MCF 10A (cell line): ENCODE measurements at regions not wholly inside any gene's neighbourhood (a gene's known extent, or its start where the extent isn't known, plus 50 kb on each side); places are given as distances from the start of the nearest gene placed in this dataset.

Experiments
- BruUV-seq: library from RNA; stranded (reverse); fragments of 400-500 nt; replicated peaks from 2 replicates; lab custom pipeline; 2021; lab: Mats Ljungman, UMichigan
- CTCF ChIA-PET: fragments of 300-600 bp; sonication (Branson Sonifier 250); formaldehyde crosslinking; extraction: SDS; loops from one replicate; lab custom pipeline; 2021; ENCODE audit warnings: antibody characterized with exemption, inconsistent platforms; lab: Yijun Ruan, JAX
- POLR2A ChIA-PET: fragments of 300-600, 350-650 bp; sonication (Branson Sonifier 250); formaldehyde crosslinking; extraction: SDS; loops from one replicate; lab custom pipeline; 2020; ENCODE audit warnings: antibody characterized with exemption, inconsistent platforms; lab: Yijun Ruan, JAX
- DNase-seq: peaks from one replicate; pipeline ENCODE4 v3.0.0-alpha.2; 2018; ENCODE audit not compliant: unreplicated experiment
- H3K27ac Mint-ChIP-seq: one replicate; pipeline ENCODE4 v1.8.0; 2022; ENCODE audit warnings: mild to moderate bottlenecking, low read depth, mixed read lengths; ENCODE audit not compliant: unreplicated experiment
- H3K27me3 Mint-ChIP-seq: one replicate; pipeline ENCODE4 v1.8.0; 2022; ENCODE audit warnings: mixed read lengths; ENCODE audit not compliant: insufficient read depth, unreplicated experiment
- H3K36me3 Mint-ChIP-seq: one replicate; pipeline ENCODE4 v1.8.0; 2022; ENCODE audit warnings: mild to moderate bottlenecking, moderate library complexity, mixed read lengths; ENCODE audit not compliant: insufficient read depth, unreplicated experiment
- H3K4me1 Mint-ChIP-seq: one replicate; pipeline ENCODE4 v1.8.0; 2022; ENCODE audit warnings: mixed read lengths; ENCODE audit not compliant: insufficient read depth, unreplicated experiment
- H3K4me3 Mint-ChIP-seq: one replicate; pipeline ENCODE4 v1.8.0; 2022; ENCODE audit warnings: mild to moderate bottlenecking, moderate library complexity, mixed read lengths; ENCODE audit not compliant: unreplicated experiment
- H3K9me3 Mint-ChIP-seq: one replicate; pipeline ENCODE4 v1.8.0; 2022; ENCODE audit warnings: mixed read lengths; ENCODE audit not compliant: unreplicated experiment
- intact Hi-C: fragments of 100-400 bp; cut with micrococcal nuclease; formaldehyde crosslinking; loops from 2 replicates; pipeline ENCODE4 v1.14.1; 2022
- TF ChIP-seq, protein P1 (sequence below): fragments of 200-600 bp; IDR thresholded peaks from one replicate; pipeline ENCODE4 v1.8.0; 2022; ENCODE audit warnings: antibody characterized with exemption, mild to moderate bottlenecking; ENCODE audit not compliant: unreplicated experiment

DNA sequence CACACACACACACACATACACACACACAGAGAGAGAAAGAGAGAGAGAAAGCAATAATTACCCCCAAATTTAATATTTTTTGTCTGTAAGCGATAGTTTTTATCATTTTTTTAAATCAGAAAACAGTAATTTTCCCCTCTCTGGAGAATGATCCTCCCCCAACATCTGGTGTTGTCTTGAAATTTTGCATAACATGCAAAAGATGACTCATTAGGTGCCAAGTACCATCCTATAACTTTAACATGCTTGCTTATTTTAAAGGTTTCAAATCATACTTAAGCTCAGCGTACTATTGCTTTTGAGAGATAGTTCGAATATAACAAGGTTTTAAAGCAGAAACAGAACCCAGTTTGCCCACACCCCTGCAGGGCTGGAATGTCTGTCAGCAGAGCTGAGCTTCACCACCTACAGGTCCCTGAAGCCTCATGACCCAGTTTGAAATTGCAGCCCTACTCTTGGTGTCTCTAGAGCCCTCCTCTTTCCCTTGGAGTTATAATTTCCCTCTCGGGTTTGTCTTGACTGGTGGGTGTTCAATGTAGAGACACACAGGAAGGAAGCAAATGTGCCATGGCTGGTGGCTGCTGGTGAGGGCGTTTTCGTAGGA is 175.0 kb upstream of the HS3ST1 start:
- Mint-ChIP-seq H3K9me3 (no peaks in the 10 kb centered on the region), H3K4me1 (peaks cover 12% of the 10 kb centered on the region), H3K4me3 (no peak overlapping the region), H3K27me3 (no peaks in the 10 kb centered on the region), H3K36me3 (no peaks in the 10 kb centered on the region), H3K27ac (no peak overlapping the region)
- intact Hi-C loops = no loop called here
- no peak for DNase-seq
- BruUV-seq = no TSS peak
- TF ChIP-seq, protein P1, sequence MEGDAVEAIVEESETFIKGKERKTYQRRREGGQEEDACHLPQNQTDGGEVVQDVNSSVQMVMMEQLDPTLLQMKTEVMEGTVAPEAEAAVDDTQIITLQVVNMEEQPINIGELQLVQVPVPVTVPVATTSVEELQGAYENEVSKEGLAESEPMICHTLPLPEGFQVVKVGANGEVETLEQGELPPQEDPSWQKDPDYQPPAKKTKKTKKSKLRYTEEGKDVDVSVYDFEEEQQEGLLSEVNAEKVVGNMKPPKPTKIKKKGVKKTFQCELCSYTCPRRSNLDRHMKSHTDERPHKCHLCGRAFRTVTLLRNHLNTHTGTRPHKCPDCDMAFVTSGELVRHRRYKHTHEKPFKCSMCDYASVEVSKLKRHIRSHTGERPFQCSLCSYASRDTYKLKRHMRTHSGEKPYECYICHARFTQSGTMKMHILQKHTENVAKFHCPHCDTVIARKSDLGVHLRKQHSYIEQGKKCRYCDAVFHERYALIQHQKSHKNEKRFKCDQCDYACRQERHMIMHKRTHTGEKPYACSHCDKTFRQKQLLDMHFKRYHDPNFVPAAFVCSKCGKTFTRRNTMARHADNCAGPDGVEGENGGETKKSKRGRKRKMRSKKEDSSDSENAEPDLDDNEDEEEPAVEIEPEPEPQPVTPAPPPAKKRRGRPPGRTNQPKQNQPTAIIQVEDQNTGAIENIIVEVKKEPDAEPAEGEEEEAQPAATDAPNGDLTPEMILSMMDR = no peak
- POLR2A ChIA-PET = interaction anchor here (0.7 kb wide), 1 partner anchor 32 kb away, joined by 5 read pairs; no protein-coding TSS in a partner anchor
- CTCF ChIA-PET = no interaction called here

DNA sequence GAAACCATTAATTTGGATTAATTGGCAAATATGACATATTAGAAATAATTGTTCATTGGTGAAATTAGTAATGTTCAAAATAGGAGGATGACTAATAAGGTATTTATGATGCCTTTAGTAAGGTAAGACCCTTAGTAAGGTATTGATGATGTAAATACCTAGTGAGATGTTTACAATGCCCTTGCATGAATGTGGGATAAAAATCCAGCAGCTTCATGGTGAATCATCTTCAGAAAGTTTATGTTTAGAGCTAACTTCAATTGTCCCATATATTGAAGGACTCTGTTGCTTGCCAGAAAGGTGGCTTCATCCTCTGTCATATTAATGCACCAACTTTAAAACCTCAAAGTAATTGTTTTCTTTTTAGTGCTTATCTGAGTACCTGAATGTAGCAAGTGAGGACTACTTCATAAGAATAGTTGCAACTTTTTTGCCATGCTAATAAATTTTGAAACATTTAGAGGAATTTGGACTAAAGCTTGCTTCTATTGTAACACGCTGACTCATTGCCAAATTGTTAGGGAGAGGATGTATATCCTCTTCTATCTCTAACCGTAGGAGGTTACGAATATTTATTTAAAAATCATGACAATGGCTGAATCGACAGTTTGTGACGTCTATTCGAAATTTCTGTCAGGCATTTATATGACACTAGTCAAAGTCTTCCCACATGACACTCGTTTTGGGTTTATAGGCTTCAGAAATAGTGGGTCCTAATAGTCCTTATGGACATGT is 174.1 kb upstream of the HS3ST1 start:
- BruUV-seq = no TSS peak
- CTCF ChIA-PET = no interaction called here
- Mint-ChIP-seq H3K9me3 (no peaks in the 10 kb centered on the region), H3K27ac (no peak overlapping the region), H3K4me1 (peaks cover 12% of the 10 kb centered on the region), H3K4me3 (no peak overlapping the region), H3K36me3 (no peaks in the 10 kb centered on the region), H3K27me3 (no peaks in the 10 kb centered on the region)
- intact Hi-C loops = no loop called here
- POLR2A ChIA-PET = no interaction called here
- peak; percentile 28 for DNase-seq
- TF ChIP-seq, protein P1 = no peak

DNA sequence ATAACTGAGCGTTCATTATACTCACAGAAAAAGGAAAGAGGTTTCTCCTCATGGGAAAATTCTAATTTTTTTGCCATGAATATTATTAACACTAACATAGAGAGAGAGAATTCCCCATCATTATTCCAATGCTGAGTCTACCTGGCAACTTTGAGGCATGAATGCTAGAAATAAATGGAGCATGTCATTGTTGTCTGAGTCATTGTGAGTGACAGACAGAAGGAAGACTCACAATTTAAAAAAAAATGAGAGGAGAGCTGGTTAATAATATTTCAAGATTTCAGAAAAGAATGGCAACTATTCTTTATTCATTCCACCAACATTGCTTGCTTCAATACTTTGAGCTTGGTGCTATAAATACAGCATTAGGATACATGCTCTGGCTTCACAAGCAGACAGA is 170.4 kb upstream of the HS3ST1 start:
- ChIA-PET POLR2A (no interaction called here), CTCF (no interaction called here)
- BruUV-seq = no TSS peak
- TF ChIP-seq, protein P1 = no peak
- Mint-ChIP-seq H3K27me3 (no peaks in the 10 kb centered on the region), H3K27ac (no peak overlapping the region), H3K9me3 (no peaks in the 10 kb centered on the region), H3K36me3 (no peaks in the 10 kb centered on the region), H3K4me3 (no peak overlapping the region), H3K4me1 (peaks cover 12% of the 10 kb centered on the region)
- intact Hi-C loops = no loop called here
- no peak for DNase-seq

DNA sequence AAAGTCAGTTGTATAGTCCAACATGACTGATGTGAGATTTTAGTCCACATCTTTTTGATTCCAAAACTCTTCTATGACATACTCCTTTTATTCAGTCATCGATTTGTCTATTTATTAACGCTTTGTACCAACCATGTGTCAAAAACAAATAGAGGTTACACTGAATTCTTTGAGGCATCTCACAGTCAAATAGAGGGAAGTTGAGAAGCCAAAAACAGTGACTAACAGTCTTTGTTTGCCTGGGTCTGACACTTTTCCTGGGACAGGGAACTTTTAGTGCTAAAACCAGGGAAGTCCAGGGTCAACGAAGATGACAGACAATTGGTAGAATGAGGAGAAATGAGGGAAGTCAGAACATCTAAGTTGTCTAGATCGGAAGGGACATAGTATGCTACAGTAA is 169.9 kb upstream of the HS3ST1 start:
- no TSS peak for BruUV-seq
- no peak for DNase-seq
- TF ChIP-seq, protein P1 = no peak
- Mint-ChIP-seq H3K9me3 (no peaks in the 10 kb centered on the region), H3K4me3 (no peak overlapping the region), H3K4me1 (peaks cover 10% of the 10 kb centered on the region), H3K36me3 (no peaks in the 10 kb centered on the region), H3K27me3 (no peaks in the 10 kb centered on the region), H3K27ac (no peak overlapping the region)
- ChIA-PET POLR2A (no interaction called here), CTCF (no interaction called here)
- intact Hi-C loops = no loop called here
